Vagina (tissue), 2 donors: ENCODE measurements at regions not wholly inside any gene's neighbourhood (a gene's known extent, or its start where the extent isn't known, plus 50 kb on each side); places are given as distances from the start of the nearest gene placed in this dataset.
"Not testable (repeated sequence)": the region's sequence is repeated elsewhere in the genome, so short reads cannot be mapped to it uniquely, and the experiment has no call there.

Source experiments
- DNase-seq, 2 donors: peaks; one replicate each; pipeline ENCODE4 v3.0.0-alpha.2; 2017; ENCODE audit errors: extremely low spot score in 2 of 2
- H3K27ac ChIP-seq: fragments of 200-600 bp; sonication (generic); one replicate; pipeline ENCODE4 v1.5.1; 2019
- H3K27me3 ChIP-seq: fragments of 200-600 bp; sonication (generic); one replicate; pipeline ENCODE4 v1.5.1; 2019
- H3K36me3 ChIP-seq, 2 donors: fragments of 200-600 bp; sonication (generic); one replicate each; pipeline ENCODE4 v1.5.1; 2017 to 2019
- H3K4me1 ChIP-seq: fragments of 200-600 bp; sonication (generic); one replicate; pipeline ENCODE4 v1.5.1; 2019
- H3K4me3 ChIP-seq, 2 donors: fragments of 200-600 bp; sonication (generic); 1 replicate in 1 of 2; 2 replicates in 1 of 2; pipeline ENCODE4 v1.5.1; 2016 to 2019
- H3K9me3 ChIP-seq: fragments of 200-600 bp; sonication (generic); one replicate; pipeline ENCODE4 v1.5.1; 2019
- POLR2A ChIP-seq, 2 donors: fragments of 450-650 bp; IDR thresholded peaks; one replicate each; pipeline ENCODE4 v1.6.1; 2017; ENCODE audit warnings: antibody characterized with exemption in 2 of 2, mild to moderate bottlenecking in 2 of 2, moderate library complexity in 2 of 2
- POLR2AphosphoS5 ChIP-seq, 2 donors: sonication (generic); formaldehyde crosslinking; IDR thresholded peaks; one replicate each; pipeline ENCODE4 v1.9.0; 2017; ENCODE audit warnings: antibody characterized with exemption in 2 of 2, mild to moderate bottlenecking in 2 of 2, low read depth in 1 of 2; ENCODE audit not compliant: insufficient read depth in 1 of 2
- intact Hi-C: fragments of 100-400 bp; cut with DNase I; formaldehyde crosslinking; loops from one replicate; pipeline ENCODE4 v1.15.1; 2023
- TF ChIP-seq, protein P1 (sequence below), 3 experiments: fragments of 450-650 bp in 2 of 3; fragments of 200-600 bp in 1 of 3; sonication (generic) in 1 of 3; IDR thresholded peaks; one replicate each; pipeline ENCODE4 v1.5.1; 2017 to 2019; ENCODE audit warnings: antibody characterized with exemption in 3 of 3, mild to moderate bottlenecking in 2 of 3, moderate library complexity in 2 of 3

DNA sequence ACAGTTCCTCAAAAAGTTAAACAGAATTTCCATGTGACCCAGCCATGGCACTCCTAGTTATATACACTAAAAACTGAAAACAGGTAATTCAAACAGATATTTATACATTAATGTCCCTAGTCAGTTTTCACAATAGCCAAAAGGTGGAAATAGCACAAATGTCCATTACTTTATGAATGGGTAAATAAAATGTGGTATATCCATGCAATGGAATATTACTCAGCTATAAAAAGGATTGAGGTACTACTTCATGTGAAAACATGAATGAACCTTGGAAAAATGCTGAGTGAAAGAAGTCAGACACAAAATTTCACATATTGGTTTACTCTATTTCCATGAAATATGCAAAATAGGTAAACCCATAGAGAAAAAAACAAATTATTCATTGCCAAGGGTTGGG is 351.8 kb upstream of the AMOT start:
- no peak for DNase-seq
- TF ChIP-seq POLR2AphosphoS5 (IDR thresholded peaks at IDR 0.05; ENCODE audit: insufficient read depth in 1 of 2, low read depth in 1 of 2) (no peak), POLR2A (IDR thresholded peaks at IDR 0.05) (no peak)
- TF ChIP-seq, protein P1, sequence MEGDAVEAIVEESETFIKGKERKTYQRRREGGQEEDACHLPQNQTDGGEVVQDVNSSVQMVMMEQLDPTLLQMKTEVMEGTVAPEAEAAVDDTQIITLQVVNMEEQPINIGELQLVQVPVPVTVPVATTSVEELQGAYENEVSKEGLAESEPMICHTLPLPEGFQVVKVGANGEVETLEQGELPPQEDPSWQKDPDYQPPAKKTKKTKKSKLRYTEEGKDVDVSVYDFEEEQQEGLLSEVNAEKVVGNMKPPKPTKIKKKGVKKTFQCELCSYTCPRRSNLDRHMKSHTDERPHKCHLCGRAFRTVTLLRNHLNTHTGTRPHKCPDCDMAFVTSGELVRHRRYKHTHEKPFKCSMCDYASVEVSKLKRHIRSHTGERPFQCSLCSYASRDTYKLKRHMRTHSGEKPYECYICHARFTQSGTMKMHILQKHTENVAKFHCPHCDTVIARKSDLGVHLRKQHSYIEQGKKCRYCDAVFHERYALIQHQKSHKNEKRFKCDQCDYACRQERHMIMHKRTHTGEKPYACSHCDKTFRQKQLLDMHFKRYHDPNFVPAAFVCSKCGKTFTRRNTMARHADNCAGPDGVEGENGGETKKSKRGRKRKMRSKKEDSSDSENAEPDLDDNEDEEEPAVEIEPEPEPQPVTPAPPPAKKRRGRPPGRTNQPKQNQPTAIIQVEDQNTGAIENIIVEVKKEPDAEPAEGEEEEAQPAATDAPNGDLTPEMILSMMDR (IDR thresholded peaks at IDR 0.05) = no peak
- Histone ChIP-seq H3K36me3 (no peaks in the 10 kb centered on the region), H3K27me3 (no peaks in the 10 kb centered on the region), H3K9me3 (no peaks in the 10 kb centered on the region), H3K4me1 (no peaks in the 10 kb centered on the region), H3K4me3 (no peak overlapping the region), H3K27ac (no peak overlapping the region)
- intact Hi-C loops = no loop called here

DNA sequence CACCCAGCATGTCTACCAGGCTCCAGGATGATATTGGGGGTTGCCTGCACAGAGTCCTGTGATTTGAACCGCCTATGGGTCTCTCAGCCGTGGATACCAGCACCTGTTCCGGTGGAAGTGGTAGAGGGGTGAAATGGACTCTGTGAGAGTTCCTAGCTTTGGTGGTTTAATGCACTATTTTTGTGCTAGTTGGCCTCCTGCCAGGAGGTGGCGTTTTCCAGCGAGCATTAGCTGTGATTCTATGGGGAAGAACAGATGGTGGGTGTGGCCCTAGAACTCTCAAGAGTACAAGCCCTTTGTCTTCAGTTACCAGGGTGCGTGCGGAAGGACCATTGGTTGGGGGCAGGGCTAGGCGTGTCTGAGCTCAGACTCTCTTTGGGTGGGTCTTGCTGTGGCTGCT is 316.9 kb upstream of the AMOT start:
- TF ChIP-seq POLR2A (IDR thresholded peaks at IDR 0.05) = no peak
- Histone ChIP-seq H3K4me3 (no peak overlapping the region), H3K4me1 (no peaks in the 10 kb centered on the region), H3K36me3 (no peaks in the 10 kb centered on the region), H3K27me3 (no peaks in the 10 kb centered on the region), H3K9me3 (no peaks in the 10 kb centered on the region), H3K27ac (no peak overlapping the region)
- no peak for DNase-seq
- intact Hi-C loops = no loop called here

DNA sequence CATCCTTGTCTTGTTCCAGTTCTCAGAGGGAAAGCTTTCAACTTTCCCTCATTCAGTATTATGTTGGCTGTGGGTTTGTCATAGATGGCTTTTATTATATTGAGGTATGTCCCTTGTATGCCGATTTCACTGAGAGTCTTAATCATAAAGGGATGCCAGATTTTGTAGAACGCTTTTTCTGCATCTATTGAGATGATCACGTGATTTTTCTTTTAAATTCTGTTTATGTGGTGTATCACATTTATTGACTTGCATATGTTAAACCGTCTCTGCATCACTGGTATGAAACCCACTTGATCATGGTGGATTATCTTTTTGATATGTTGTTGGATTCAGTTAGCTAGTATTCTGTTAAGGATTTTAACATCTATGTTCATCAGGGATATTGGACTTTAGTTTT is 313.7 kb upstream of the AMOT start:
- H3K9me3 ChIP-seq, H3K4me1 ChIP-seq, H3K36me3 ChIP-seq, H3K27ac ChIP-seq, H3K27me3 ChIP-seq, H3K4me3 ChIP-seq, intact Hi-C loops, DNase-seq: not testable (repeated sequence)

DNA sequence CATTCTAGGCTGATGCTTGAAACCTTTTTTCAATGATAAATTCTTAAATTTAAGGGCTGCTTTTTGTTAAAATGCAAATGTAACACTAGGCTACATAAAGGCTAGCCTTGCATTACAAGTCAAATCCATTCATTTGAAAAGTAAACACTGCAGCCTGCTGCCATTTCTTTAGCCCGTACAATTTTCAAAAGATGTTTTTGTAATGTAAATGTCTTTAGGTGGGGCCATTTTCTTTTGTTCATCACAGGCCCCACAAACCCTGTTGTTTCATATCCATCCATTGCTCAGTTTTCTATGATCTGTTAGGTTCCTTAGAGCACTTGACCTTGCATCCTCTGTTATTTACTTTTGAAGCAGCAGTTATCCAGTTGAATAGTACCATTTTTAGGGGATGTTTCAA is 296.2 kb upstream of the AMOT start:
- no peaks in the 10 kb centered on the region for H3K36me3 ChIP-seq
- no peak for DNase-seq
- intact Hi-C loops = no loop called here
- H3K27me3 ChIP-seq = no peaks in the 10 kb centered on the region
- no peak overlapping the region for H3K27ac ChIP-seq
- TF ChIP-seq, protein P1 (IDR thresholded peaks at IDR 0.05) = no peak
- TF ChIP-seq POLR2AphosphoS5 (IDR thresholded peaks at IDR 0.05; ENCODE audit: insufficient read depth in 1 of 2, low read depth in 1 of 2) = no peak
- TF ChIP-seq POLR2A (IDR thresholded peaks at IDR 0.05) = no peak
- no peaks in the 10 kb centered on the region for H3K4me1 ChIP-seq
- H3K9me3 ChIP-seq = no peaks in the 10 kb centered on the region
- H3K4me3 ChIP-seq = no peak overlapping the region

DNA sequence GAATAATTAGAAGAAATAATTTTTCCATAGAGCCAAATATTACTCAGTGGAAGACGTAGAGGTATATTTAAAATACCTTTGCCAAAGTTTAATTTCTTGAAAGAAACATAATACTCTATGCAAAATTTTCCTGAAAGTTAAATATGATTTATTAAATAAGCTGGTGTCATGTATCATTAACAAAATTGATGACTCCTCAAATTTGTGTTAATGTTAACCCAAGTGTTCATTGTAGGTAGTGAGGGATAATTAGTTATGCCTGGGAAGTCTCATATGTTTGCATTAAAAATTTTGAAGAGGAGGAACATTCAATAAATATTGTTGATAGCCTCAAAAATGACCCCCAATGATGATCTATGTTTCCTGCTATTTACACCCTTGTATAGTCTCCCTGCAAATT is 292.7 kb upstream of the AMOT start:
- Histone ChIP-seq H3K9me3 (no peaks in the 10 kb centered on the region), H3K27ac (no peak overlapping the region), H3K4me3 (no peak overlapping the region), H3K4me1 (no peaks in the 10 kb centered on the region), H3K36me3 (no peaks in the 10 kb centered on the region), H3K27me3 (no peaks in the 10 kb centered on the region)
- TF ChIP-seq POLR2AphosphoS5 (IDR thresholded peaks at IDR 0.05; ENCODE audit: insufficient read depth in 1 of 2, low read depth in 1 of 2) (no peak), POLR2A (IDR thresholded peaks at IDR 0.05) (no peak)
- TF ChIP-seq, protein P1 (IDR thresholded peaks at IDR 0.05) = no peak
- DNase-seq = no peak
- intact Hi-C loops = no loop called here

DNA sequence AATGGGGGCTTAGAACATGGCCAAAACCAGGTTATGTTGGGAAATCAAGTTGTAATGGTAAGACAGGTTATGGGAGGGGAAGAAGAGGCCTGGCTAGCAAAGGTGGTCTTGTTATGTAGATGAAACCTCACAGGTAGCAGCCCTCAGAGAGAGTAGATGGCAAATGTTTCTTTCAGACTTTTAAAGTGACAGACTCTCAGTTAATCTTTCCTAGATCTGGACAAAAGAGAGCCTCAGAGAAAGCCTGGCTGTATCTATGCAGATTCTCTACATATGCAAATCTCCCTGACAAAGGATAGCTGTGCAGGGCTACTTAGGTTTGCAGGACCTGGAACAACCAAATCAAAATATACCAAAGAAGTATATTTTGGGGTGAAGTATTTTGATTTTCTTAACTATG is 284.1 kb upstream of the AMOT start:
- H3K4me1 ChIP-seq = no peaks in the 10 kb centered on the region
- TF ChIP-seq POLR2AphosphoS5 (IDR thresholded peaks at IDR 0.05; ENCODE audit: insufficient read depth in 1 of 2, low read depth in 1 of 2) = no peak
- TF ChIP-seq, protein P1 (IDR thresholded peaks at IDR 0.05) = no peak
- TF ChIP-seq POLR2A (IDR thresholded peaks at IDR 0.05) = no peak
- no peaks in the 10 kb centered on the region for H3K9me3 ChIP-seq
- no peak overlapping the region for H3K4me3 ChIP-seq
- no peaks in the 10 kb centered on the region for H3K36me3 ChIP-seq
- no peak overlapping the region for H3K27ac ChIP-seq
- intact Hi-C loops = no loop called here
- DNase-seq = no peak
- H3K27me3 ChIP-seq = no peaks in the 10 kb centered on the region
